SK-N-SH (cell line): ENCODE measurements at regions not wholly inside any gene's neighbourhood (a gene's known extent, or its start where the extent isn't known, plus 50 kb on each side); places are given as distances from the start of the nearest gene placed in this dataset.

ENCODE experiments used
- TF ChIP-seq, protein P1 (sequence below): fragments of 150-350 bp; IDR thresholded peaks from 2 replicates; pipeline ENCODE4 v1.6.1; 2016; ENCODE audit warnings: mild to moderate bottlenecking, low read depth, low read length
- TF ChIP-seq, protein P2 (sequence below): IDR thresholded peaks from 2 replicates; pipeline ENCODE4 v1.4.0; 2012; ENCODE audit warnings: low read depth, borderline replicate concordance

DNA sequence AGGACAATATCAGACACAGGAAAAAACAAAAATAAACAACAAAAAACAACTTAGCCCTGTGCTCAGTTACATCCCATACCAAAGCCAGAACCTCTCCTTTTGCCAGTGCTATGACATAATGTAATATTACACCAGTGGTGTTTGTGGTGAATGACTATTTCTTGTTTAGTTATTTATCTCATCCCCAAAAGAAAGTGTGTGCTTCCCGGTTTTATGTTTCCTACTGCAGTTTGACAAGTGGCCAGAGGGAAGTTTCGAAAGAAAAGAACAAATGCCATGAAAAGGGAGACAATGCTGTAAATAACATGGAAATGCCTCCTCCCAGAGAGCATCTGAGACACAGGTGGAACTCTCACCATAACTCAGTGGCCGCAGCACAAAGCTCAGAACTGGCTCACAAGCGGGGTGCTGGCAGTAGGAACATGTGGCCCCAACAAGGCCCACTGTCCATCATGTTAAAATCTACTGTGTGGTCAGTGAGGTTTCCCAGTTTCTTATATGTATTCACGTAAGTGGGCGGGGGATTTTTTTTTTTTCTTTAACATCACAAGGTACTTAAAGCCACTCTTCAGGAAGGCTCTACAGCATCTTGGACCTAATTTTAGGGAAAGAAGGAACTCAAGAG is 158.2 kb downstream of the BARHL2 start:
- TF ChIP-seq, protein P1, sequence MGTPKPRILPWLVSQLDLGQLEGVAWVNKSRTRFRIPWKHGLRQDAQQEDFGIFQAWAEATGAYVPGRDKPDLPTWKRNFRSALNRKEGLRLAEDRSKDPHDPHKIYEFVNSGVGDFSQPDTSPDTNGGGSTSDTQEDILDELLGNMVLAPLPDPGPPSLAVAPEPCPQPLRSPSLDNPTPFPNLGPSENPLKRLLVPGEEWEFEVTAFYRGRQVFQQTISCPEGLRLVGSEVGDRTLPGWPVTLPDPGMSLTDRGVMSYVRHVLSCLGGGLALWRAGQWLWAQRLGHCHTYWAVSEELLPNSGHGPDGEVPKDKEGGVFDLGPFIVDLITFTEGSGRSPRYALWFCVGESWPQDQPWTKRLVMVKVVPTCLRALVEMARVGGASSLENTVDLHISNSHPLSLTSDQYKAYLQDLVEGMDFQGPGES = no peak
- TF ChIP-seq, protein P2, sequence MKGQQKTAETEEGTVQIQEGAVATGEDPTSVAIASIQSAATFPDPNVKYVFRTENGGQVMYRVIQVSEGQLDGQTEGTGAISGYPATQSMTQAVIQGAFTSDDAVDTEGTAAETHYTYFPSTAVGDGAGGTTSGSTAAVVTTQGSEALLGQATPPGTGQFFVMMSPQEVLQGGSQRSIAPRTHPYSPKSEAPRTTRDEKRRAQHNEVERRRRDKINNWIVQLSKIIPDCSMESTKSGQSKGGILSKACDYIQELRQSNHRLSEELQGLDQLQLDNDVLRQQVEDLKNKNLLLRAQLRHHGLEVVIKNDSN = no peak
